Activated T-cell treated with anti-CD3 and anti-CD28 coated beads, Interleukin-2, amount 50 U/mL, for 4 hours (primary cell): ENCODE measurements at regions not wholly inside any gene's neighbourhood (a gene's known extent, or its start where the extent isn't known, plus 50 kb on each side); places are given as distances from the start of the nearest gene placed in this dataset.
"Not testable (repeated sequence)": the region's sequence is repeated elsewhere in the genome, so short reads cannot be mapped to it uniquely, and the experiment has no call there.

ENCODE experiments used
- ATAC-seq, 2 donors: fragments of 200-7000 bp; cut with Tn5 transposase; one replicate each; pipeline ENCODE4 v1.10.0; 2021
- DNase-seq: peaks from one replicate; pipeline ENCODE4 v3.0.0-alpha.2; 2020
- H3K27me3 Mint-ChIP-seq: one replicate; pipeline ENCODE4 v1.8.0; 2021; ENCODE audit warnings: low read depth, mixed read lengths
- H3K36me3 Mint-ChIP-seq: one replicate; pipeline ENCODE4 v1.8.0; 2022; ENCODE audit warnings: mixed read lengths; ENCODE audit not compliant: insufficient read depth
- H3K4me1 Mint-ChIP-seq: one replicate; pipeline ENCODE4 v1.8.0; 2021; ENCODE audit warnings: low read depth, mixed read lengths
- H3K4me3 Mint-ChIP-seq: one replicate; pipeline ENCODE4 v1.8.0; 2021; ENCODE audit warnings: mild to moderate bottlenecking, moderate library complexity, mixed read lengths
- H3K9me3 Mint-ChIP-seq: one replicate; pipeline ENCODE4 v1.8.0; 2021; ENCODE audit warnings: mixed read lengths

GRCh38 chr15:85256009-85256997, 124.1 kb upstream of the AKAP13 start:
- not testable (repeated sequence) for ATAC-seq, H3K27me3 Mint-ChIP-seq, H3K9me3 Mint-ChIP-seq, H3K4me1 Mint-ChIP-seq, H3K4me3 Mint-ChIP-seq, DNase-seq, H3K36me3 Mint-ChIP-seq

DNA sequence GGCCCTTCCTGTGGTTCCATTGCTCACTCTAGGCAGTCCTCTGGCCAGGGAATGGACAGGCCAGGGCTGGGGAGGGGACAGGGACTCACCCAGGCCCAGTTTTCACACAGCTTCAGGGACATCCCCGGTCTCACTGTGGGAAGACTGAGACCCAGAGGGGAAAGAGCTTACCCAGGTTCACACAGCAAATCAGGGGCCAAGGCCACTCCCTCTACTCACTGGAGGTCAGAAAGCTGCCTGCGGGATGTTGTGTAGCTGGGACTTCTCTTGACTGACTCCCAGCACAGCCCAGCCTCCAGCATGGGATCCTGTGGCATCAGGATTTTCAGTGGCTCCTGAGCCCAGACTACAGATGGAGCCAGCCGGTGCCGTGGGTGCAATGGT, 122.3 kb upstream of the AKAP13 start:
- not testable (repeated sequence) for H3K36me3 Mint-ChIP-seq, H3K27me3 Mint-ChIP-seq, H3K4me1 Mint-ChIP-seq, ATAC-seq, H3K9me3 Mint-ChIP-seq, DNase-seq, H3K4me3 Mint-ChIP-seq

- not testable (repeated sequence) for ATAC-seq, DNase-seq, H3K9me3 Mint-ChIP-seq, H3K4me1 Mint-ChIP-seq, H3K36me3 Mint-ChIP-seq, H3K27me3 Mint-ChIP-seq, H3K4me3 Mint-ChIP-seq
Observed at GRCh38 chr15:85258559-85259209, 121.7 kb upstream of the AKAP13 start.

GRCh38 chr15:85260526-85260925, 119.9 kb upstream of the AKAP13 start:
- not testable (repeated sequence) for ATAC-seq, H3K36me3 Mint-ChIP-seq, DNase-seq, H3K27me3 Mint-ChIP-seq, H3K9me3 Mint-ChIP-seq, H3K4me1 Mint-ChIP-seq, H3K4me3 Mint-ChIP-seq

DNA sequence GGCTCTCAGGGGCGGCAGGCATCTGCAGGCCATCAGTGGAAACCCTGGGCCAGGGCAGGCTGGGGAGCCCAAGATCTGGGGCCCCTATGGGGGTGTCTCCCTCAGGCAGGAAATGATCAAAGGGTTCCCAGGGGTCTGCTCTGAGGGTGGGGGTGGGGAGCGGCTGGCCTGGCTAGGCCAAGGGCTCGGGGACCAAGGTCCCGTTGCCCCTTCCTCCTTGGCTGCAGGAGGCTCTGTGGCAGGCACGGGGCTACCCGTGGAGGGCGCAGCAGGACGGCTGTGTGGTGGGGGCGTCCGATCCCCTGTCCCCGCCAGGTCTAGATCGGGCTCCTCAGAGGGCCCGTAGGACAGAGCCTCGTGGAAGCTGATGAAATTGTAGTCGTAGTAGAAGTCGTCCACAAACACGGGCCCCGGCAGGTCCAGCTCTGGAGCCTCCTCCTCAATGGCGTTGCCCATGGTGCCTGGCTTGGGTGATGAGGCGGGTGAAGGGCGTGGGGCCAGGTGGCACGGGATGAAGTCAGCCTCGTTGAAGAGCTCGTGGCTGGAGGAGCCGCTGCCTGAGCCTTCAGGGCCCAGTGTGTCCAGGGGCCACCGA, 117.8 kb upstream of the AKAP13 start:
- H3K36me3 Mint-ChIP-seq: not testable (repeated sequence)

GRCh38 chr15:85263842-85264440, 116.5 kb upstream of the AKAP13 start:
- not testable (repeated sequence) for H3K4me1 Mint-ChIP-seq, DNase-seq, ATAC-seq, H3K9me3 Mint-ChIP-seq, H3K4me3 Mint-ChIP-seq, H3K27me3 Mint-ChIP-seq, H3K36me3 Mint-ChIP-seq

More for the DNA sequence above, 117.8 kb upstream of the AKAP13 start:
- H3K4me1 Mint-ChIP-seq, H3K27me3 Mint-ChIP-seq, ATAC-seq, DNase-seq, H3K9me3 Mint-ChIP-seq, H3K4me3 Mint-ChIP-seq: not testable (repeated sequence)

- H3K27me3 Mint-ChIP-seq, H3K4me1 Mint-ChIP-seq, H3K36me3 Mint-ChIP-seq, DNase-seq, H3K9me3 Mint-ChIP-seq, ATAC-seq, H3K4me3 Mint-ChIP-seq: not testable (repeated sequence)
Observed at GRCh38 chr15:85264614-85265190, 115.7 kb upstream of the AKAP13 start.

GRCh38 chr15:85267158-85267857, 113.1 kb upstream of the AKAP13 start:
- not testable (repeated sequence) for DNase-seq, H3K4me1 Mint-ChIP-seq, H3K4me3 Mint-ChIP-seq, ATAC-seq, H3K27me3 Mint-ChIP-seq, H3K9me3 Mint-ChIP-seq, H3K36me3 Mint-ChIP-seq

DNA sequence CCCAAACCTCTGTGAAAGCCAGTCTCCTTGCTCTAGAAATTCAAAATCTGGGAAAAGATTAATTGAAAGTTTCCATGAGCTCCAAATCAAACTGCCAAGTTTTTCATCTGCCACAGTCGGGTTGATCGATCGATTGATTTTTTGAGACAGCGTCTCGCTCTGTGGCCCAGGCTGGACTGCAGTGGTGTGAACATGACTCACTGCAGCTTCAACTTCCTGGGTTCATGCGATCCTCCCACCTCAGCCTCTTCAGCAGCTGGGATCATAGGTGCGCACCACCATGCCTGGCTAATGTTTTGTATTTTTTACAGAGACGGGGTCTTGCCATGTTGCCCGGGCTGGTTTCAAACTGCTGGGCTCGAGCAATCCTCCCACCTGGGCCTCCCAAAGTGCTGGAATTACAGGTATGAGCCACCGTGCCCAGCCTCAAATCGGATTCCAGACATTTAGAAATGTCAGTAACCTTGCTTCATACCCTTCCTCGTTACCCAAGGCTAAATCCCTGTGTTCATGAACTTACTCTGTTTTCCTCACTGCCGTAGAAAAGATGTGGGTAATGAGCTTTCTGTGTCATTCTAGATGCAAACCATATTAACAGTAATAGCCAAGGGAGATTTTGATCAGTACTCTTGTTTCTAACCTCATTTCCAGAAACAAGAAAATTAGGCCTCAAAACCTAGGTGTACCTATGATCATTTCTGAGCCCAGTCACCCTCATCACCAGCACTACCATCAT, 105.9 kb upstream of the AKAP13 start:
- H3K36me3 Mint-ChIP-seq: no peaks in the 10 kb centered on the region

GRCh38 chr15:85276508-85276907, 103.9 kb upstream of the AKAP13 start:
- Mint-ChIP-seq H3K36me3 (no peaks in the 10 kb centered on the region), H3K27me3 (peaks cover 2% of the 10 kb centered on the region), H3K4me3 (no peak overlapping the region), H3K9me3 (no peaks in the 10 kb centered on the region), H3K4me1 (peaks cover 4% of the 10 kb centered on the region)
- DNase-seq (no peak), ATAC-seq (no peak)

More for the DNA sequence above, 105.9 kb upstream of the AKAP13 start:
- H3K9me3 Mint-ChIP-seq: no peaks in the 10 kb centered on the region
- ATAC-seq (no peak), DNase-seq (no peak)
- no peaks in the 10 kb centered on the region for H3K4me1 Mint-ChIP-seq
- peaks cover 2% of the 10 kb centered on the region for H3K27me3 Mint-ChIP-seq
- no peak overlapping the region for H3K4me3 Mint-ChIP-seq

DNA sequence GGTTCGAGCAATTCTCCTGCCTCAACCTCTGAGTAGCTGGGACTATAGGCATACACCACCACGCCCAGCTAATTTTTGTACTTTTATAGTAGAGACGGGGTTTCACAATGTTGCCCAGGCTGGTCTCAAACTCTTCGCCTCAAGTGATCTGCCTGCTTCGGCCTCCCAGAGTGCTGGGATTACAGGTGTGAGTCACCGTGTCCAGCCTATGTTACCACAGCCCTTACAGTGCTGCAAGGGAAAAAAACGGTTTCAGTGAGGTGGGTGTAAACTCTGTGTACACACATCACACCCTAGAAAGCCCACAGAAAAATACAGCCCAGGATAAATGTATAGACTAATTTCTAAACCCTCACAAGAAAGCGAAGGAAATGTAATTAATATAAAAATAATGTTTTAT, 103.5 kb upstream of the AKAP13 start:
- H3K4me3 Mint-ChIP-seq: no peak overlapping the region
- no peaks in the 10 kb centered on the region for H3K9me3 Mint-ChIP-seq
- DNase-seq (no peak), ATAC-seq (no peak)
- no peaks in the 10 kb centered on the region for H3K36me3 Mint-ChIP-seq
- peaks cover 4% of the 10 kb centered on the region for H3K4me1 Mint-ChIP-seq
- H3K27me3 Mint-ChIP-seq: peaks cover 2% of the 10 kb centered on the region

GRCh38 chr15:85277847-85278370, 102.5 kb upstream of the AKAP13 start:
- no peak for DNase-seq
- Mint-ChIP-seq H3K4me1 (peaks cover 4% of the 10 kb centered on the region), H3K9me3 (no peaks in the 10 kb centered on the region), H3K4me3 (no peak overlapping the region), H3K27me3 (peaks cover 2% of the 10 kb centered on the region), H3K36me3 (no peaks in the 10 kb centered on the region)
- ATAC-seq: no peak

DNA sequence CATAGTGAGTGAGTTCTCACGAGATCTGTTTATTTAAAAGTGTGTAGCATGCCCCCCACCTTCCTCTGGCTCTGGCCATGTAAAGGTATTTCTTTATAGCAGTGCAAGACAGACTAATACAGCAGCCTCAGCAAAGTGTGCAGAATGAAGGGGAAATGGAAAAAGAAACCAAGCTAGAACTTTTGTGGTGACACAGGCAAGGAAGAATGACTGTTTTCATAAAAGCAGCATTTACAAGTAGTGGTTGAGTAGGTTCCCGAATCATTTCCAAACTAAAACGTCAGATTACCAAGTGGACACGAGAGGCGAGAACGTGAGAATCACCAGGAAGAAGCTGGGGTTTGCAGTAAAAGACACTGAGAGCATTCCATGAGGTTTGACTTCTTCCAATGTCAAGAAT, 100.2 kb upstream of the AKAP13 start:
- H3K9me3 Mint-ChIP-seq: no peaks in the 10 kb centered on the region
- H3K4me1 Mint-ChIP-seq: peaks cover 4% of the 10 kb centered on the region
- peaks cover 2% of the 10 kb centered on the region for H3K27me3 Mint-ChIP-seq
- H3K36me3 Mint-ChIP-seq: no peaks in the 10 kb centered on the region
- ATAC-seq (no peak), DNase-seq (no peak)
- H3K4me3 Mint-ChIP-seq: no peak overlapping the region
